HUDEP-2 (cell line): ENCODE measurements at regions not wholly inside any gene's neighbourhood (a gene's known extent, or its start where the extent isn't known, plus 50 kb on each side); places are given as distances from the start of the nearest gene placed in this dataset.

Source experiments
- DNase-seq, 76 experiments: peaks; one replicate each; lab custom pipeline; 2025; ENCODE audit not compliant: unreplicated experiment in 76 of 76; lab: John Stamatoyannopoulos, UW

DNA sequence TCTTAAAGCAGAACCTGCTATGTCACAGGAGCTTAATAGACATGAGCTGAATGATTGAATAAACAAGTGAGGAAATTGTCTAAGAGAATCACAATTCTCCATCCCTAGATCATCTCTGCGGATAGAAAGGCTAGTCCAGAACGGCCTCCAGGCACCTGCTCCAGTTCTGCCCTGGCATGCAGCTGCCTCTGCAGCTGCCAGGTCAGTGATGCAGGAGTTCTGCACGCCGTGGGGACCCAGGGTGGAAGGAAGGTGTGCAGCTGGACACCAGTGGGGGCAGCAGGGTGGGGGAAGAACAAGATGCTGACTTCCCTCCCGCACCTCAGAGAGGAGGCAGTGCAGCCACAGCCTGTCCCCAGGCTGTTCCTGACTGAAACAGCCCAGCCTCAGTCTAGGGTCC, 192.1 kb upstream of the NCAM1 start:
- no peak for DNase-seq

DNA sequence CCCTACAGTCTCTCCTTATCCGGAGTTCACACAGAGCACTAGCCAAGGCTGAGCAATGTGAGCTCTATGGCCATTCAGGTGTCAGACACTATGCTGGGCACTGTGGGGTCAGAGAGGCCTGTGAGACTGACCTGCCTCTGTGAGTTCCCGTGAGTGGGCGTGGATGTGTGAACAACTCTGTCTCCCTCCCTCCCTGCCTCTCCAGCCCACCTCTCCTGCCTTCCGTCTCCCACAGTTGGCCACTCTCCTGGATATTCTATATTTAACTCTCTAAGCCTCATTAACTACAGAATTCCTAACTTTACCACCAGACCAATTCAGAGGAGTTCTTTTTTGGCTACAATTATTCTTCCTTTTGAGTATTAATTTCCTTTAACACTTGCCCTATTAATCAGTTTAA, 191.6 kb upstream of the NCAM1 start:
- no peak for DNase-seq

DNA sequence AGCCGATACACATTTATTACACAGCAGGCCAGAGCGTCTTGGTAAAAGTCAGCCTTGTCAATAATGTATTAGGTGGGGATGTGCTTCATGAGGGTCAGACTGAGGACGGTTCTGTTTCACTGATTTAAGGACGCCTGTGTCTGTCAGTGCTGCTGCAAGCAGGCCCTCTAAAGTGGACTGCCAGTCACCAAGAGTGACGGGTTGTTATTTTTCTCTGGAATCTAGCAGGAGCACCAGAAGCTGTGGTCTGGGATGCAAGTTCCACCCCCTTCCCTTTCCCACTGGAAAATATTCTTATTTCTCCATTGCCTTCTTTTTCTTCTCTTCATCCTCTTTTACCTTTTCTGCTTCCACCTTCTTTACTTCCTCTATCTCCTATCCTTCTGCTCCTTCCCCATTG, 191.2 kb upstream of the NCAM1 start:
- DNase-seq, result no peak

DNA sequence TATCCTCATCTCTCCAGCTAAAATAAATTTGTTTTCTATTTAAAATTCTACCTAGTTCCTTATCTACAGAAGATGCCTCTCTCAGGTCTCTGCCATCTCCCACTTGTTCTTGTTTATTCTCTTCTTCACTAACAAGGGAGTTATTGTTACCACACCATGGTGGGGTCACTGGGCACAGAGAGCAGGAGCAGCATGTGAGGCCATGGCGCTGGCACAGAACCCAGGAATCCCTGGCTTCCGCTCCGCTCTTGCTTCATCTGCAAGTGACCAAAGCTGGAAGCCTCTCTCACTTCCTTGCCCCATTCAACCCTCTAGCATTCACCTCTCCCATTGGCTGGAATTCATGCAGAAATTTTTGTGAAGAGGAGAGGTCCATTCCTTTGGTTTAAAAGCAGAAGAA, 190.7 kb upstream of the NCAM1 start:
- no peak for DNase-seq

DNA sequence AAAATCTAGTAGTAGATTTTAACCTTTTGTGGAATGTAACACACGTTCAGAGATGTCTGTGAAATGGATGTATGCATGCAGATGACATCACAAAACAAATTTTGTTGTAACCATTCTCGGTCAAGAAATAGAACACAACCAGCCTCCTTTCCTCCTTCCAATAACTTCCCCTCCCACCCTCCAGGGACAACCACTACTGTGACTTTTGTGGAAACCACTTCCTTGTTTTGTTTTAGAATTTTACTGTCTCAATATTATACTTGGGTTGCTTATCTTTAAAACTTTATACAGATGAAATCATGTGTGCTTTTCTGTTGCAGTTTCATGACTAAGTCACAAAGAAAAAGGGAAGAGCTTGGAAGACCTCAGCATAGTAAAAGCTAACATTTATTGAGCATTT, 189.4 kb upstream of the NCAM1 start:
- no peak for DNase-seq

DNA sequence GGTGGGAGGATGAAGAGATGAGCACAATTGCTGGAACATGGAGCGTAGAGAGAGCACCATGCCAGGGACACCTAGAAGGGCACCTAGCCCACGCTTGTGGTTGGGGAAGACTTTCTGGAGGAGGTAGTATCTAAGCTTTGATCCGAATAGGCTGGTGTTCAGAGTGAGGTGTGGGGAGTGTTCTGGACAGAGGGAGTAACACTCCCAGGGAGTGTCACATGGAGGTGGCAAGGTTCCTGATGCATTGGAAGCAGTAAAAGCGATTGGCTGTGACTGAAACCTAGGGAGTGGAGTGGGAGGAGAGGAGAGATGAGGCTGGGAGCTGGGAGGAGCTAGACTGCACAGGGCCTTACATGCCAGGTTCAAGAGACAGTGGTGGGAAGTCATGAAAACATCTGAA, 188.0 kb upstream of the NCAM1 start:
- no peak for DNase-seq

DNA sequence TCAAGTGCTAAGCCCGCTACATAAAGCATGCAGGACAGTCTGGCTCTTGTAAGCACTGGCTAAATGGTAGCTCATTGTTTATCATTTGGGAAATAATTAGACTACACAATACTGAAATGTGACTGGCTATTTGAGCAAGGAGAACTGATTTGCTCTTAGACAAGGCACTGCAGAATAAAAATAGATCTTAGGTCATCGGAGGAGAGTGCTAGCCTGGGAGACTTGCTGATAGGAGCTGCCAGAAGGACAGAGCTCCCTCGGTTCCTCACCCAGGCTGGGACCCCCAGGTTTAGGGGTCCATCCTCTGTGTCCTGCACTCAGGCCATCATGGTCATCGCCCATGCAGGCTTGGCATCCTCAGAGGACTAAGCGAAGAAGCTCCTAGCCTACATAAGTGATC, 184.4 kb upstream of the NCAM1 start:
- no peak for DNase-seq

DNA sequence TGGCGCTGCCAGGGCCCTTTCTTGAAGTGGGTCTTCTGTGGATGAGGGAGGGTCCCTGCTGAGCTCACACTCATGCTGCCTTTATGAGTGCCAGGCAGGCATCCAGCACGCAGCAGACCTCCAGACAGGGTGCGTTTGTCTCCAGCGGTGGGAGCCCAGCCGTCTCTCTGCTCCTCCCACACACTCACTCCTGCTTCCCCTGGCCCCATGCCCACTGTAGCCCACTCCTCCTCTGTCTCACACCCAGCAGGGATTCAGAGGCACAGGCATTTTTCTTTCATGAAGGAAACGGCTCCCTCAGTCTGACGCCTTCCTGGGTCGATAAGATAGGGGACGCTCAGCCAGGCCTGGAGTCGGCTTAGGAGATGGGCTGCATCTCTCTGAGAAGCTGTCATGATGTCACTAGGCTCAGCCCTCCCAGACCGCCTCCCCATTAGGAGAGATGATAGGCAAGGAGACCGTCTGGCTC, 183.9 kb upstream of the NCAM1 start:
- no peak for DNase-seq

DNA sequence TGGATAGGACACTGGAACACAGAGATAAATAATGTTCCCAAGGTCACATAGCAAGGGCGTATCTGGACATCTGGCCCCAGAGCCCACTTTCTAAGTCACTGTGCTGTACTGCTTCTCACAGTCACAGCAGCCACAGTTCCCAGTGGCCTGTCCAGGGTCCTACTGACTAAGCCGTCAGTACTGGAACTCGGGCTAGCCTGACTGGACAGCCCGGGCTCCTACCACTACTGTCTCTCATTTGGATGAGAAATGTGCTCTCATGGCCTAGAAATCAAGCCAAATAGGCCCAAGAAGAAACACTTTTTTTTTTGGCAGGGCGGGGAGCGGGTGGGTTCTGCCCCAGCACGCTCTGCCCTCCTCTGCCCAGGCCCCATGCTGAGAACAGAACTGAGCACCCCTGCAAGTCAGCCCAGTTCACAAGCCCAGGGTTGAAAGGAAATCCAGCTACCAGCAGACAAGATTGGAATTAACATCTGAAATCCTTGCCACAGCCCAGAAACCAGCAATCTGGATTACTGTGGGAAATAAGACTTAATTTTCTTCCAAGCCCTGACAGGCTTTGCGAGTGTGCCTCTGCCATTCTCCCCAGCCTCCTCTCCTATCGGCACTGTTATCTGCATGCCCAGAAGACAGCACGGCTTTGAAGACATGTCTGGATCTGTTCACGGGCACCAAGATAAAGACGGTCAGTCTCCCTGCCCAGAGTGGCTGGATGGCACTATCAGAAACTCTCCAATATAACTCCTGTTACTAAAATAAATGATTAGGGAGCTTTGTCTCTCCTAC, 182.9 kb upstream of the NCAM1 start:
- peak in 17 of 76 experiments; percentile 5 to 68 (median 16) for DNase-seq

DNA sequence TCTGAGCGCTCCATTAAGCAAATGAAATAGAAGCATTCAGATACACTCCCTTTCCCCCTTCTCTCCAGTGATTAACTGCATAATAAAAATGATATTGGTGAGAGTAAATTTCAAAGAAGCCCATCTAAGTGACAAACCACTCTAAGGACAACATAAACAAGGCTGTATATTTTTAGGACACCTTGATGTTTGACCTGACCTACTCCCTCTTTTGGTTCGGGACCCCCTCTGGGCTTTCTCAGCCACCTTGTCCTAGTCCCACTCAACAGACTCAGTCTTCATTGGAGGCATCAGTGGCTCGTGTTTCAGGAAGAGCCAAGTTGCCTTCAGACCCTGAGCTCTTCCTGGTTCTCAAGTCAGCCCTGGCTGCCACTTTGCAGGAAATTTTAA, 182.3 kb upstream of the NCAM1 start:
- DNase-seq, result no peak

DNA sequence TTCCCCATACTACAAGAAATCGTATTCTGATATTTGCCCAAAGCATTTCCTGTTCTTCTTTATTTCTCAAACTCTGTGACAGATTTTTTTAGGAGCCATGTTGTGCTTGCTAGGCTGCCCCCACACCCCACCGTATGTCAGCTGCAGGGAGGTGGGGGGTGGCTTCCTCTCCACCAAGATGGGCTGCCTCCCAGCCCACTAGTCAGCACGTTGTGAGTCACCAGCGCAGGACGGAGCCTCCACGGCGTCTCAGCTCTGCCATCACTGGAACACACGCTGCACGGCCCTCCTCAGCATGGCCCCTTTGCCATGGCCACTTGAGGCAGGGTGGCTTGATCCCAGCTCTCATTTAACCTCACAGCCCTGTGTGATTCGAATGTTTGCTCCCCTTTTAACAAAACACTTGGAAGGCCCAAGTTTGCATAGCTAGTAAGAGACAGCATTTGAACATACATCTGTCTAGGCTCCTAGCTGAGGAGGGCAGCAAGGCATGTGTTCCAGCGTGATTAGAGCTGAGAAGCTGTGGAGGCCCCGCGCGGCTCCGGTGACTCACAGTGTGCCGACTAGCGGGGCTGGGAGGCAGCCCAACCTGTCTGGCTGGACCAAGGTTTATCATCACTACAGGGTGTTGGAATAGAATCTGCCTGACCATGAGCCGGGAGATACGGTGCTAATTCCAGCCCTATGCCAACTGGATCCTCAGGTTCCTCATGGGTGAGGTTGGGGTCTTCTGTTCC, 180.7 kb upstream of the NCAM1 start:
- DNase-seq, result peak in 5 of 76 experiments; percentile 11 to 30 (median 19)

DNA sequence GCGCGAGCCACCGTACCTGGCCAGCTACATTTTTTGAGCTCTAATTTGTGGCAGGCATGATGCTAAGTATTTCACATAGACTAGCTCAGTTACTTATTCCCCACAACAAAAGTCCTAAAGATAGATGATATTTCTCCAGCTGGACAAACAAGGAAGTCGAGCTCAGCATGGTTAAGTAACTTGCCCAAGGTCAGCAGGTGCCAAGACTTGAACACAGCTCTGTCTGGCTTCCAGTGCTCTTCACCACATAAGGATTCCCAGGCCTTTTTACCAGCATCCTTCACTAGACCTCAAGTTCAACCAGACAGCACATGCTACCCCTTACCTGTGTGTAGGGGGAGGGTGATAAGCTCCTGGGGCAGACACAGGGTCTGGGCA, 177.3 kb upstream of the NCAM1 start:
- no peak for DNase-seq

DNA sequence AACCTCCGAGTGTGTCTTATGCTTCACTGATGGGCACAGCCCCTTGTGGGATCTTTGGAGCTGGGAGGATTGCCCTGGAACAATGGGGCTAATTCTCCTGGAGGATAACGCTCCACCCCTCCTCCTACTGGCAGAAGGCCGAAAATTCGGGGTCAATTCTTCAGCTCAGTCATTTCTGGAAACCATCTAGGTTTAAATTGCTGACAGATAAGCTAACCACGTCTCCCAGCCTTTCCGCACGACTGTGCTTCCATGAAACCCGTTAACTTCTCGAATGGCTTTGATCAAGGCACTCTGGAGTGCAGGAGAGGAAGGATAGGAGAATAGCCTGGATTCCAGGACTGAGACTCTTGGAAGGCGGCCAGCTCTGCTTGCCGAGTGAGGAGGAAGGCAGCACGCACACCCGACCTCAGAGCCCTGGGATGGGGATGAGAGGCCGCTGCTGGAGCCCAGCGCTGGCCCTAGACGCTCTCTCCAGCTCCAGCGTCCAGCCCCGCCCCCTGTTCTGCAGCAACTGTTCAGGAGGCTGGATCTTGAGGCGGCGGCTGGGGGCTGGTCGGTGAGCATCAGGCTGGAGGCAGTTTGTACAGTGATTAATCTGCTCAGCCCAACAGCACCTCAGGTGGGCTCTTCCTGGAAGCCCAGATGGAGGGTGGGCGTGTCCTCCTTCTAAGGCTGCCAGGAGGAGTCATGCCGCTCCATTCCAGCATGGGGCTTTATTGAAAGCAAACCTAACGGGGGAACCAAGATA, 176.7 kb upstream of the NCAM1 start:
- no peak for DNase-seq

DNA sequence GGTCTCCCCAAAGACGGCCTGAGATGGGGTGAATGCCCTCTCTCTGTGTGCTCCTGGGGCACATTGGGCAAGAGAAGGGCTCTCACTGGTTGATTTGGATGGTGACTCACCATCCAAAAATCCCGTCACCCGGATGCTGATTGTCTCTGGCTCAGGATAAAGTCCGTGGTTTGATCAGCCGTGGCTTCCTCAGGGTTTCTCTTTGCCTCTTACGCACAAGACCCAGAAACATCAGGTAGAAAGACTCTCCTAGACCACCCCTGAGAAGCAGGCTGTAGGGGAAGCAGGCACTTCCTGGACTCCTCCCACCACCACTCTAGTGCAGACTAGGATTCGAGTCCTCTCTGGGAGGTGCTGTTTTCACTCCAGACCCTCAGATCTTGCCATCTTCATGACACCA, 176.1 kb upstream of the NCAM1 start:
- no peak for DNase-seq

DNA sequence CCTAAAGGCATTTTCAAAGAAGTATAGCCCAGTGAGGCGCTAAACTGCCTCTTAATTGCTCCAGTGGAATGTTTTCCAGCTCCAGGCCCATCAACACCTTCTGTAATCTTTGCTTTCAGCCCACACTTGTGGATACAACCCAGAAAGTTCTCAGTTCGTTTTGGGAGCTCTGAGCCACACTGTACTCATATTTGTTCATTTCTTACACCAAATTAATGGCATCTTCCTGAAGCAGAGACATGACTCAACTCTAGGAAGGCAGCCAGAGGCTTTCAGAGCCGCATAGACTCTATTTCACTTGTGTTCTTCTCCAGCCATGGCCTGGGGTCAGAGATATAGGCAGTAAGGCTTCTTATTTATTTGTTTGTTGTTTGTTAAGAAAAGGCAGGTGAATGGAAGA, 175.5 kb upstream of the NCAM1 start:
- DNase-seq, result no peak

DNA sequence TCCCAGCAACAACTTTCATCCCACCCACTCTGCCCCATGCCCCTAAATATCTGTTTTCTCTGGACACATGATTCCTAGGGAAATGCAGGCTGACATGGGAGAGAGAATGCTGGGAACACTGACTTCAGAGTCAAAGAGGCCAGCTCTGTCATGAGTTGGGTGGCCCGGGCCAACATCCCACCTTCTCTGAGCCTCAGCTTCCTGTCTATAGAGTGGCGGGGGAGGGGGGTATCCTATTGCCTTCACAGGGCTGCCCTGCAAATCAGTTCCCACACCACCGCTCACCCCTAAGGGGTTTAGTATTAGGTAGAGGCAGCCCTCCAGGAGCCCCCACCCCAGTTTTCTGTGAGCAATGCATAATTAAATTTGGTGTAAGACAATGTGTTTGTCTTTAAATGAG, 175.0 kb upstream of the NCAM1 start:
- no peak for DNase-seq

DNA sequence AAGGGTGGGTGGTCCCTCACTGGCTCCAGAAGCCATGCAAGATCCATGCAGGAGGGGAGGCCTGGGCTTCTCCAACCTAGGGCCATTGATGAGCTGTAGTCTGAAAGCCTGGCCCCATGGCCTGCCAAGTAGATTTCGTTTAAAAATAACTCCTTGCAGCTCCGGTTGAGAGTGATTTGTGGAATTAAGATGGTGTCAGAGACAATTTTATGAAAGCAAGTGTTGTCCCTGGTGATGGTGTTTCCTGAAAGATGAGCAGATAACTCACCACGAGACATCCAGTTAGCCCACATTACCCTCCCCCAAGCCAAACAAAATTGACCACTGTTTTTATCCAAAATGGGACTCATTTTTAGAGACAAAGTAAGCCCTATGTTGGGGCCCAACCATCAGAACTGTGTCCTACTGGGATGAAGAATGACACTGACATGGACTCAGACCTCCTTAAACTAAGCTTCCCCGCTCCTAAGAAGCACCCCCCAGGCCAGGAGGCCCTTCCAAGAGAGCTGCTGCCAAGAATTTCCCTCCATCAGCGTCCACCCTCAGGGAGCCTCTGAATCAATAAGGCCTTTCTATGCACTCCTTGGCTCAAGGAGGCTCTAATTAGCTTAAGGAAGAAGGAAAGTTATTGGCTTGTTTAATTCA, 174.2 kb upstream of the NCAM1 start:
- no peak for DNase-seq

DNA sequence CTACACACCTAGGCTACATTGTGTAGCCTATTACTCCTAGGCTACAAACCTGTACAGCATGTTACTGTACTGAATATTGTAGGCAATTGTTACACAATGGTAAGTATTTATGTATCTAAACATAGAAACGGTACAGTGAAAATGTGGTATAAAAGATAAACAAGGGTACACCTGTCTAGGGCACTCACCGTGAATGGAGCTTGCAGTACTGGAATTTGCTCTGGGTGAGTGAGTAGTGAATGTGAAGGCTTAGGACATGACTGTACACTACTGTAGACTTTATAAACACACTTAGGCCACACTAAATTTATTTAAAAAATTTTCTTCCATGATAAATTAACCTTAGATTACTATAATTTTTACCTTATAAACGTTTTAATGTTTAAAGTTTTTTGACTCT, 171.7 kb upstream of the NCAM1 start:
- no peak for DNase-seq

DNA sequence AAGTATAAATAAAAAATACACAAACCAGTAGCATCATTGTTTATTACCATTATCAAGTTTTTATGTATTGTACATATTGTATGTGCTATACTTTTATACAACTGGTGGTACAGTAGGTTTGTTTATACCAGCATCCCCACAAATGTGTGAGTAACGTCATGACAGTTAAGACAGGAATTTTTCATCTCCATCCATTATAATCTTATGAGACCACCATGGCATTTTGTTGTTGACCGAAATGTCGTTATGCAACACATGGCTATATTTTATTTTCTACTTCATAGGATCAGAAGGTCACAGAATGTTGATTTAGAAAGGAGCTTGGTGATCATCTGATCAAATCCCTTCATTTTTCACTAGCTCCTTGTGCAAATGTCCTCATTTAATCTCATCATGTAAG, 170.9 kb upstream of the NCAM1 start:
- no peak for DNase-seq

DNA sequence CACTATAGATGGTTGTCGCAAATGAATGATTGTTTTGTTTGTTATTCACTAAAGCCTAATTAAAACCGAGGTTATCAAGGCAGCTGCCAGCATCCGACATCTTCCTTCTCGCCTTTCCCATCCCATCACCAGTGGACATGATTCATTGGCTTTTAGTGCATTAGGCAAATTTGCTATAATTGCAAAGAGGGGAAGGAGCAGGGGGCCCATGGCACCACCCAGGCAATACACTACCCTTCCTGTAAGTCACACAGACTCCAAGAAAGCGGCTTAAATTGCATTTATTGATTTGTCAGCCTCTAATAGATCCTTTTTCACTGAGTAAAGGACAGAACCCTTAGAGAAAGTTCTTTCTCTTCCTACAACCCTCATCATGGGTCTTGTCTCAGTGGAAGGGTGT, 169.2 kb upstream of the NCAM1 start:
- no peak for DNase-seq

DNA sequence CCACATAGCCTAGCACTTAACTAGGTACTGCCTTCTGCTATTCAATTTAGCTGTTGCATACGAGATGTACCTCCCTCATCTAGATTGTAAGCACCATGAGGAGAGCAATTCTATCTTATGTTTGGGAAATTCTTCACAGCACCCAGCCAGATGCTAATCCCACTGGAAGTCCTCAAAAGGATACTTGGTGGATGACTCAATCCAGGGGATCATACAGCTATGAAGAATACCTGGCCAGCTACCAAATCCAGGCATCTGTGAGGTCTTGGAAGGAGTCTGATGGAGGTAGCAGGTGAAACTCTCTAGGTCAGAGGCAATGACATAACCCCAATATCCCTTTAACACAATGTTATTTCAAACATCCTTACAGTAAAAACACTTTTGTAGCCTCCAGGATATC, 167.8 kb upstream of the NCAM1 start:
- DNase-seq, result no peak
